CD8-positive, alpha-beta memory T cell (primary cell): ENCODE measurements at regions not wholly inside any gene's neighbourhood (a gene's known extent, or its start where the extent isn't known, plus 50 kb on each side); places are given as distances from the start of the nearest gene placed in this dataset.

Source experiments
- CTCF ChIA-PET: fragments of 350-600 bp; sonication (Branson Sonifier 250); formaldehyde crosslinking; loops from one replicate; lab custom pipeline; 2021; ENCODE audit warnings: antibody characterized with exemption; lab: Charles Lee
- POLR2A ChIA-PET: fragments of 350-600 bp; sonication (Branson Sonifier 250); formaldehyde crosslinking; loops from one replicate; lab custom pipeline; 2021; ENCODE audit warnings: antibody characterized with exemption; lab: Charles Lee
- DNase-seq, 5 donors: peaks; one replicate each; pipeline versions ENCODE4 v3.0.0 to v3.0.0-alpha.2; 2020 to 2022; ENCODE audit warnings: mixed read lengths in 1 of 5
- H3K27ac ChIP-seq: one replicate; pipeline ENCODE4 v1.7.0; 2013; ENCODE audit warnings: low read depth, mild to moderate bottlenecking, low read length, moderate library complexity
- H3K27me3 ChIP-seq: 2 replicates; pipeline ENCODE4 v1.7.0; 2013; ENCODE audit warnings: low read length, mild to moderate bottlenecking; ENCODE audit not compliant: insufficient read depth, poor library complexity, severe bottlenecking
- H3K36me3 ChIP-seq: 2 replicates; pipeline ENCODE4 v1.7.0; 2013; ENCODE audit warnings: mild to moderate bottlenecking, low read length, moderate library complexity; ENCODE audit not compliant: insufficient read depth
- H3K4me1 ChIP-seq: 2 replicates; pipeline ENCODE4 v1.7.0; 2013; ENCODE audit warnings: mild to moderate bottlenecking, low read length, moderate library complexity; ENCODE audit not compliant: insufficient read depth
- H3K4me3 ChIP-seq: 2 replicates; pipeline ENCODE4 v1.7.0; 2013; ENCODE audit warnings: mild to moderate bottlenecking, low read length
- H3K9me3 ChIP-seq: 2 replicates; pipeline ENCODE4 v1.7.0; 2013; ENCODE audit warnings: mild to moderate bottlenecking, low read length
- H3K27ac Mint-ChIP-seq, 8 donors: one replicate each; pipeline ENCODE4 v1.8.0; 2020 to 2021; ENCODE audit warnings: mixed read lengths in 8 of 8, mild to moderate bottlenecking in 6 of 8, inconsistent platforms in 3 of 8, moderate library complexity in 3 of 8
- H3K27me3 Mint-ChIP-seq, 2 donors: one replicate each; pipeline ENCODE4 v1.8.0; 2020 to 2021; ENCODE audit warnings: mixed read lengths in 2 of 2, mild to moderate bottlenecking in 1 of 2, moderate library complexity in 1 of 2
- H3K36me3 Mint-ChIP-seq, 3 donors: one replicate each; pipeline ENCODE4 v1.8.0; 2020 to 2021; ENCODE audit warnings: mixed read lengths in 3 of 3, inconsistent platforms in 1 of 3, mild to moderate bottlenecking in 1 of 3
- H3K4me1 Mint-ChIP-seq, 3 donors: one replicate each; pipeline ENCODE4 v1.8.0; 2020 to 2021; ENCODE audit warnings: mixed read lengths in 3 of 3, inconsistent platforms in 1 of 3, mild to moderate bottlenecking in 1 of 3
- H3K4me3 Mint-ChIP-seq, 7 donors: one replicate each; pipeline ENCODE4 v1.8.0; 2020 to 2021; ENCODE audit warnings: mixed read lengths in 7 of 7, mild to moderate bottlenecking in 6 of 7, moderate library complexity in 4 of 7, inconsistent platforms in 2 of 7
- H3K9me3 Mint-ChIP-seq, 5 donors: one replicate each; pipeline ENCODE4 v1.8.0; 2020 to 2022; ENCODE audit warnings: mixed read lengths in 5 of 5, mild to moderate bottlenecking in 3 of 5, moderate library complexity in 2 of 5, inconsistent platforms in 1 of 5

GRCh38 chr10:83037653-83038052 is 1101.7 kb upstream of the GHITM start:
- H3K4me3 Mint-ChIP-seq, result no peak overlapping the region
- ChIA-PET POLR2A (no interaction called here), CTCF (no interaction called here)
- no peaks in the 10 kb centered on the region for H3K36me3 Mint-ChIP-seq
- H3K4me1 Mint-ChIP-seq, result no peaks in the 10 kb centered on the region
- Histone ChIP-seq H3K36me3 (no peaks in the 10 kb centered on the region), H3K4me3 (no peak overlapping the region), H3K9me3 (no peaks in the 10 kb centered on the region), H3K27ac (no peak overlapping the region), H3K4me1 (no peaks in the 10 kb centered on the region), H3K27me3 (no peaks in the 10 kb centered on the region)
- H3K27me3 Mint-ChIP-seq, result no peaks in the 10 kb centered on the region
- peaks cover 0 to 16% (median 2%) of the 10 kb centered on the region in 5 donors for H3K9me3 Mint-ChIP-seq
- no peak overlapping the region for H3K27ac Mint-ChIP-seq
- no peak for DNase-seq

- H3K4me3 Mint-ChIP-seq, result no peak overlapping the region
- CTCF ChIA-PET, result no interaction called here
- H3K27ac Mint-ChIP-seq, result no peak overlapping the region
- H3K4me3 ChIP-seq, result no peak overlapping the region
- H3K4me1 ChIP-seq, result no peaks in the 10 kb centered on the region
- DNase-seq, result no peak
- H3K36me3 Mint-ChIP-seq, result no peaks in the 10 kb centered on the region
- no peaks in the 10 kb centered on the region for H3K9me3 ChIP-seq
- no peak overlapping the region for H3K27ac ChIP-seq
- H3K27me3 Mint-ChIP-seq, result no peaks in the 10 kb centered on the region
- H3K9me3 Mint-ChIP-seq, result peaks cover 0 to 21% (median 2%) of the 10 kb centered on the region in 5 donors
- no peaks in the 10 kb centered on the region for H3K4me1 Mint-ChIP-seq
- POLR2A ChIA-PET, result no interaction called here
- no peaks in the 10 kb centered on the region for H3K36me3 ChIP-seq
- H3K27me3 ChIP-seq, result no peaks in the 10 kb centered on the region
These were observed 1100.7 kb upstream of the GHITM start for GRCh38 chr10:83038631-83039030.

GRCh38 chr10:83045731-83046130 is 1093.6 kb upstream of the GHITM start:
- Mint-ChIP-seq H3K27me3 (no peaks in the 10 kb centered on the region), H3K36me3 (no peaks in the 10 kb centered on the region), H3K4me1 (no peaks in the 10 kb centered on the region), H3K9me3 (peaks cover 0 to 21% (median 0%) of the 10 kb centered on the region in 5 donors), H3K27ac (no peak overlapping the region), H3K4me3 (no peak overlapping the region)
- Histone ChIP-seq H3K4me1 (no peaks in the 10 kb centered on the region), H3K9me3 (no peaks in the 10 kb centered on the region), H3K36me3 (no peaks in the 10 kb centered on the region), H3K27me3 (no peaks in the 10 kb centered on the region), H3K4me3 (no peak overlapping the region), H3K27ac (no peak overlapping the region)
- POLR2A ChIA-PET, result no interaction called here
- CTCF ChIA-PET, result no interaction called here
- no peak for DNase-seq

GRCh38 chr10:83050815-83051214 is 1088.5 kb upstream of the GHITM start:
- Histone ChIP-seq H3K36me3 (no peaks in the 10 kb centered on the region), H3K4me1 (no peaks in the 10 kb centered on the region), H3K27me3 (no peaks in the 10 kb centered on the region), H3K9me3 (no peaks in the 10 kb centered on the region), H3K27ac (no peak overlapping the region), H3K4me3 (no peak overlapping the region)
- Mint-ChIP-seq H3K36me3 (no peaks in the 10 kb centered on the region), H3K9me3 (peaks cover 0 to 11% (median 1%) of the 10 kb centered on the region in 5 donors), H3K27me3 (no peaks in the 10 kb centered on the region), H3K27ac (no peak overlapping the region), H3K4me3 (no peak overlapping the region), H3K4me1 (no peaks in the 10 kb centered on the region)
- ChIA-PET POLR2A (no interaction called here), CTCF (no interaction called here)
- DNase-seq, result no peak

GRCh38 chr10:83062871-83063270 is 1076.4 kb upstream of the GHITM start:
- Mint-ChIP-seq H3K4me1 (no peaks in the 10 kb centered on the region), H3K36me3 (no peaks in the 10 kb centered on the region), H3K4me3 (no peak overlapping the region), H3K27ac (no peak overlapping the region), H3K27me3 (no peaks in the 10 kb centered on the region), H3K9me3 (peaks cover 0 to 12% (median 8%) of the 10 kb centered on the region in 5 donors)
- ChIA-PET CTCF (no interaction called here), POLR2A (no interaction called here)
- Histone ChIP-seq H3K36me3 (no peaks in the 10 kb centered on the region), H3K27me3 (no peaks in the 10 kb centered on the region), H3K27ac (no peak overlapping the region), H3K9me3 (no peaks in the 10 kb centered on the region), H3K4me3 (no peak overlapping the region), H3K4me1 (no peaks in the 10 kb centered on the region)
- DNase-seq, result no peak

- H3K27me3 ChIP-seq, result no peaks in the 10 kb centered on the region
- CTCF ChIA-PET, result no interaction called here
- H3K9me3 Mint-ChIP-seq, result peaks cover 0 to 11% (median 4%) of the 10 kb centered on the region in 5 donors
These were observed 1065.8 kb upstream of the GHITM start for GRCh38 chr10:83073472-83073871.

GRCh38 chr10:83075016-83075814 is 1064.1 kb upstream of the GHITM start:
- H3K4me1 Mint-ChIP-seq, result no peaks in the 10 kb centered on the region
- Histone ChIP-seq H3K36me3 (no peaks in the 10 kb centered on the region), H3K27me3 (no peaks in the 10 kb centered on the region), H3K4me1 (no peaks in the 10 kb centered on the region), H3K4me3 (no peak overlapping the region), H3K27ac (no peak overlapping the region), H3K9me3 (no peaks in the 10 kb centered on the region)
- ChIA-PET POLR2A (no interaction called here), CTCF (no interaction called here)
- H3K4me3 Mint-ChIP-seq, result no peak overlapping the region
- H3K9me3 Mint-ChIP-seq, result peaks cover 4 to 11% (median 9%) of the 10 kb centered on the region in 5 donors
- H3K36me3 Mint-ChIP-seq, result no peaks in the 10 kb centered on the region
- no peak for DNase-seq
- no peak overlapping the region for H3K27ac Mint-ChIP-seq
- no peaks in the 10 kb centered on the region for H3K27me3 Mint-ChIP-seq

More at GRCh38 chr10:83073472-83073871, 1065.8 kb upstream of the GHITM start:
- POLR2A ChIA-PET, result no interaction called here
- H3K27ac ChIP-seq, result no peak overlapping the region
- H3K36me3 ChIP-seq, result no peaks in the 10 kb centered on the region
- no peak for DNase-seq
- no peaks in the 10 kb centered on the region for H3K27me3 Mint-ChIP-seq
- H3K4me1 Mint-ChIP-seq, result no peaks in the 10 kb centered on the region
- H3K36me3 Mint-ChIP-seq, result no peaks in the 10 kb centered on the region
- no peak overlapping the region for H3K27ac Mint-ChIP-seq
- no peak overlapping the region for H3K4me3 ChIP-seq
- no peaks in the 10 kb centered on the region for H3K4me1 ChIP-seq
- H3K4me3 Mint-ChIP-seq, result no peak overlapping the region
- no peaks in the 10 kb centered on the region for H3K9me3 ChIP-seq

- H3K27me3 Mint-ChIP-seq, result no peaks in the 10 kb centered on the region
- no peaks in the 10 kb centered on the region for H3K27me3 ChIP-seq
- no peaks in the 10 kb centered on the region for H3K36me3 Mint-ChIP-seq
- no peak for DNase-seq
- H3K9me3 ChIP-seq, result no peaks in the 10 kb centered on the region
- CTCF ChIA-PET, result no interaction called here
- no peak overlapping the region for H3K4me3 ChIP-seq
- H3K4me1 Mint-ChIP-seq, result no peaks in the 10 kb centered on the region
- H3K4me3 Mint-ChIP-seq, result no peak overlapping the region
- H3K27ac ChIP-seq, result no peak overlapping the region
- H3K4me1 ChIP-seq, result no peaks in the 10 kb centered on the region
- no peaks in the 10 kb centered on the region for H3K36me3 ChIP-seq
- H3K9me3 Mint-ChIP-seq, result peaks cover 5 to 10% (median 9%) of the 10 kb centered on the region in 5 donors
- POLR2A ChIA-PET, result no interaction called here
- H3K27ac Mint-ChIP-seq, result no peak overlapping the region
These were observed 1063.4 kb upstream of the GHITM start for GRCh38 chr10:83075815-83076355.
